ENCODE measurements at regions not wholly inside any gene's neighbourhood (a gene's known extent, or its start where the extent isn't known, plus 50 kb on each side); places are given as distances from the start of the nearest gene placed in this dataset.
A peak's percentile ranks its signal among the peaks of the same experiment; 100 is the strongest.

GRCh38 chr2:6369266-6369665 is 496.4 kb downstream of the CMPK2 start:
- Histone ChIP-seq H3K36me3 (ENCODE audit: insufficient read depth, low read length) (no peaks in the 10 kb centered on the region), H3K4me2 (ENCODE audit: low read length) (no peak overlapping the region), H3K9ac (ENCODE audit: low read length) (no peak overlapping the region), H3K79me2 (ENCODE audit: insufficient read depth, low read length) (no peaks in the 10 kb centered on the region), H3K4me3 (ENCODE audit: insufficient read depth, low read depth, low read length) (no peak overlapping the region), H4K20me1 (ENCODE audit: insufficient read depth, low read length) (no peaks in the 10 kb centered on the region), H2AFZ (ENCODE audit: low read depth, low read length) (no peak overlapping the region), H3K27me3 (ENCODE audit: insufficient read depth, low read length) (no peaks in the 10 kb centered on the region), H3K27ac (ENCODE audit: low read depth, low read length) (no peak overlapping the region), H3K4me1 (ENCODE audit: insufficient read depth, low read length) (peaks cover 13% of the 10 kb centered on the region), H3K9me3 (ENCODE audit: insufficient read depth, low read depth, low read length) (no peaks in the 10 kb centered on the region)
- Mint-ChIP-seq H3K27ac (ENCODE audit: unreplicated experiment) (no peak overlapping the region), H3K27me3 (ENCODE audit: low read depth, unreplicated experiment) (no peaks in the 10 kb centered on the region), H3K9me3 (ENCODE audit: unreplicated experiment) (no peaks in the 10 kb centered on the region), H3K4me3 (ENCODE audit: unreplicated experiment) (no peak overlapping the region), H3K36me3 (ENCODE audit: low read depth, unreplicated experiment) (no peaks in the 10 kb centered on the region), H3K4me1 (ENCODE audit: low read depth, unreplicated experiment) (peaks cover 15% of the 10 kb centered on the region)
- FAIRE-seq: no peak
- TF ChIP-seq CTCF (IDR thresholded peaks at IDR 0.05; ENCODE audit: insufficient read depth, low read depth, low read length) (no peak), EZH2 (IDR thresholded peaks at IDR 0.05; ENCODE audit: insufficient read depth, low read length) (no peak)
- DNase-seq (ENCODE audit: low read depth): no peak

GRCh38 chr2:6370753-6371551 is 494.8 kb downstream of the CMPK2 start:
- Mint-ChIP-seq H3K36me3 (ENCODE audit: low read depth, unreplicated experiment) (no peaks in the 10 kb centered on the region), H3K27me3 (ENCODE audit: low read depth, unreplicated experiment) (no peaks in the 10 kb centered on the region), H3K4me3 (ENCODE audit: unreplicated experiment) (no peak overlapping the region), H3K9me3 (ENCODE audit: unreplicated experiment) (peaks cover 2% of the 10 kb centered on the region), H3K4me1 (ENCODE audit: low read depth, unreplicated experiment) (peaks cover 15% of the 10 kb centered on the region), H3K27ac (ENCODE audit: unreplicated experiment) (peak overlapping the region; percentile 79)
- peak; percentile 59 for DNase-seq (ENCODE audit: low read depth)
- Histone ChIP-seq H3K9ac (ENCODE audit: low read length) (no peak overlapping the region), H3K4me3 (ENCODE audit: insufficient read depth, low read depth, low read length) (no peak overlapping the region), H3K4me1 (ENCODE audit: insufficient read depth, low read length) (peaks cover 13% of the 10 kb centered on the region), H3K9me3 (ENCODE audit: insufficient read depth, low read depth, low read length) (no peaks in the 10 kb centered on the region), H3K27me3 (ENCODE audit: insufficient read depth, low read length) (no peaks in the 10 kb centered on the region), H3K36me3 (ENCODE audit: insufficient read depth, low read length) (no peaks in the 10 kb centered on the region), H3K4me2 (ENCODE audit: low read length) (no peak overlapping the region), H2AFZ (ENCODE audit: low read depth, low read length) (no peak overlapping the region), H4K20me1 (ENCODE audit: insufficient read depth, low read length) (no peaks in the 10 kb centered on the region), H3K79me2 (ENCODE audit: insufficient read depth, low read length) (no peaks in the 10 kb centered on the region), H3K27ac (ENCODE audit: low read depth, low read length) (no peak overlapping the region)
- FAIRE-seq: no peak
- TF ChIP-seq CTCF (IDR thresholded peaks at IDR 0.05; ENCODE audit: insufficient read depth, low read depth, low read length) (no peak), EZH2 (IDR thresholded peaks at IDR 0.05; ENCODE audit: insufficient read depth, low read length) (no peak)

GRCh38 chr2:6372317-6372901 is 493.3 kb downstream of the CMPK2 start:
- peak; percentile 98 for DNase-seq (ENCODE audit: low read depth)
- Histone ChIP-seq H3K9me3 (ENCODE audit: insufficient read depth, low read depth, low read length) (no peaks in the 10 kb centered on the region), H4K20me1 (ENCODE audit: insufficient read depth, low read length) (no peaks in the 10 kb centered on the region), H3K4me3 (ENCODE audit: insufficient read depth, low read depth, low read length) (no peak overlapping the region), H3K79me2 (ENCODE audit: insufficient read depth, low read length) (no peaks in the 10 kb centered on the region), H3K36me3 (ENCODE audit: insufficient read depth, low read length) (no peaks in the 10 kb centered on the region), H2AFZ (ENCODE audit: low read depth, low read length) (no peak overlapping the region), H3K27ac (ENCODE audit: low read depth, low read length) (peak overlapping the region; percentile 76), H3K4me1 (ENCODE audit: insufficient read depth, low read length) (peaks cover 13% of the 10 kb centered on the region), H3K27me3 (ENCODE audit: insufficient read depth, low read length) (no peaks in the 10 kb centered on the region), H3K9ac (ENCODE audit: low read length) (peak overlapping the region; percentile 32), H3K4me2 (ENCODE audit: low read length) (peak overlapping the region; percentile 30)
- Mint-ChIP-seq H3K9me3 (ENCODE audit: unreplicated experiment) (peaks cover 2% of the 10 kb centered on the region), H3K4me3 (ENCODE audit: unreplicated experiment) (no peak overlapping the region), H3K27me3 (ENCODE audit: low read depth, unreplicated experiment) (no peaks in the 10 kb centered on the region), H3K36me3 (ENCODE audit: low read depth, unreplicated experiment) (no peaks in the 10 kb centered on the region), H3K27ac (ENCODE audit: unreplicated experiment) (peak overlapping the region; percentile 85), H3K4me1 (ENCODE audit: low read depth, unreplicated experiment) (peaks cover 15% of the 10 kb centered on the region)
- FAIRE-seq: no peak
- TF ChIP-seq EZH2 (IDR thresholded peaks at IDR 0.05; ENCODE audit: insufficient read depth, low read length) (no peak), CTCF (IDR thresholded peaks at IDR 0.05; ENCODE audit: insufficient read depth, low read depth, low read length) (no peak)
